AG20443 (cell line): ENCODE measurements at regions not wholly inside any gene's neighbourhood (a gene's known extent, or its start where the extent isn't known, plus 50 kb on each side); places are given as distances from the start of the nearest gene placed in this dataset.

Experiments
- DNase-seq: peaks from one replicate; pipeline ENCODE4 v3.0.0; 2012; ENCODE audit warnings: low spot score, mixed read lengths

DNA sequence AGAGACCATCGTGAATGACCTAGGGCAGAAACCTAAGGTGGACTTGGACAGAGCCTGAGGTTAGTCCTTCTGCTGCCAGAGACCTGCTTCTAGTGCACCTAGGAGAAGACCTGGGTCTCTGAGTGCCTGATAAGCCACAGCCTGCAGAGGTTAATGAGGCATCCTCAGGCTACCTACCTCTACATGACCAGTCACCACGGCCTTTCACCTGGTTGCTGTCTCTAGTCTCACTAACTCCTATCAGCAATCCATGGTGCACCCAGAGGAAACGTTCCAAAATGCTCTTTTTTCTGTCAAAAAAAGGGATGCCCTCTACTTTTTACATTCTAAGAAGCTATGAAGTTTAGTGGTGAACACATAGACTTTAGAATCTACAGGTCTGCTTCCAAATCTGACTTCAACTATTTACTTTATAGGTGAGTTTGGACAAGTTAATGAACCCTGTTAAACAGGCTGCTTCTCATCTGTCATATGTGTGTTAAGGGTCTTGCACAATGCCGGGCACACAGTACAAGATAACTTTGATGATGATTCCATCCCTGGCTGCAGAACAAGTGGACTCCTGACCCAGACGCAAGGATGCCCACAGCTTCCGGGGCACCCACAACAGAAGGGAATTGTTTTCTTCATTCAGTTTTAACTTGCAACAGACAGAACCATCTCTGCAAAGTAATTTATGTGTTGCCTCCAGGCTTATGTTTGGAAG is 469.9 kb upstream of the CDH5 start:
- DNase-seq: no peak

GRCh38 chr16:65895906-65896305 is 470.6 kb upstream of the CDH5 start:
- no peak for DNase-seq

DNA sequence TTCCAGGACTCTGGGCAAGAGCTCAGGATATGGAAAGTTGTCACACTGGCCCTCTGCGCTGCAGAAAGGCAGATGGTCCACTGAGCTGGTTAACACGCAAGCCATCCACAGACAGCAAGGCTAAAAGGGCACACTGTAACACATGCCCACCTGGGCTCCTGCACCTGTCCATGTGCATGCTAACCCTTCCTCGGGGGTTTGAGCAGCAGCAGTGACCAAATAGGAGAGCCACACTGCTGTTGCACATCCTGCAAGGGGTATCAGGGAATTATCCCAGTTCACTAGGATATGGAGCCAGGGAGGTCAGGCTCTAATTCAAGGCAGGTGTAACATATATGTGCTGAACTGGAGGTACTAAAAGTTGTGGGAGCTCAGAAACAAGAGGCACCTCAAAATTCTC is 471.0 kb upstream of the CDH5 start:
- no peak for DNase-seq

GRCh38 chr16:65890203-65890602 is 476.3 kb upstream of the CDH5 start:
- no peak for DNase-seq

- DNase-seq: no peak
These were observed 476.9 kb upstream of the CDH5 start for GRCh38 chr16:65889533-65889966.

DNA sequence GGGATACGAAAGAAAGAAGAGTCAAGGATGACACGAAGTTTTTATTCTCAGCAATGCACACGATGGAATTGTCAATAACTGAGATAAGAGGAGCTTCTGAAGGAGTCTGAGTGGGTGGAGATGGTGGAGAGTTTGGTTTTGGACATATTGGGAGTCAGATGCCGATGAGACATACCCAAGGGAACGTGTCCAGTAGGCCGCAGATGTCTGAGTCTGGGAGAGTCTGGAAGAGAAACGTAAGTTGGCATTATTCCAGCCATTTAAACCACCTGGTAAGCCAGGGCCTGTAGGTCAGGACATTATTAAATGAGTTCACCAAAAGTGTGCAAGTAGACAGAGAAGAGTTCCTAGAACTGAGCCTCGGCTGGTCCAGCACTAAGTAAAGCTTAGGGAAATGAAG is 478.3 kb upstream of the CDH5 start:
- no peak for DNase-seq

DNA sequence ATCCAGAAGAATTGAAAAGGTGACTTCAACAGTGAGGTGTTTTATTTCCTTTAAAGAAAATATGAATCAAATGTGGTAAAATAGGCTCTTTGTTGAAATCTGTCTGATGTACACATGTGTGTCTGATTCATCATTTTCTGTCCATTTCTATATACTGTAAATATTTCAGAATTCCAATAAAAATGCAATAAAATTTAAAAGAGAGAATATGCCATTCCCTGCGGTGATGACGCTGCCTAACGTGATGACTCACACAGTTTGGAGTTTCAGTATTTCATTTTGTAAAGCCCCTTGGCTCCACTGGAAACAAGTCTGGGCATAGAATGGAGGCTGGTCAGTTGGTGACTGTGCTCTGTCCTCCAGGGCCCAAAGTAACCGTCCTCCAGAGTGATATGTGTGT is 482.5 kb upstream of the CDH5 start:
- peak; percentile 31 for DNase-seq

DNA sequence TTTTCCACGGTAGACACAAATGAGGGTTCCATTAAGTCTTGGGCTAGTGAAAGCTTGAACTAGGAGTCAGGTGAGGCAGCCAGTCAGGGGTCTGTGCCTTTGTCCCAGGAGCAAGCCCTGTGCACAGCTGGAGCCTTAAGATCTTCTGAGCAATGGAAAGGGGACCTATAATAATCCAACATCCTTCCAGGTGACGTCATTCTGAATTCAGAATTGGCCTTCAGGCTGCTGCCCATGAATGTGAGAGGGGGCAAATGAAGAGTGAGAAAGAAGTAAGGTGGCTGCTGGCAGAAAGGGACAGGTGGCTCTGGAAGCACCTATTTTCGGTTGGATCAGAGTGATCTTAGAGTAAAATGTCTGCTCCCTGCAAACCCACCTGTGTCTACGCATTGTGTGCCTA is 488.1 kb upstream of the CDH5 start:
- no peak for DNase-seq

GRCh38 chr16:65876624-65877023 is 489.9 kb upstream of the CDH5 start:
- DNase-seq: peak; percentile 29

DNA sequence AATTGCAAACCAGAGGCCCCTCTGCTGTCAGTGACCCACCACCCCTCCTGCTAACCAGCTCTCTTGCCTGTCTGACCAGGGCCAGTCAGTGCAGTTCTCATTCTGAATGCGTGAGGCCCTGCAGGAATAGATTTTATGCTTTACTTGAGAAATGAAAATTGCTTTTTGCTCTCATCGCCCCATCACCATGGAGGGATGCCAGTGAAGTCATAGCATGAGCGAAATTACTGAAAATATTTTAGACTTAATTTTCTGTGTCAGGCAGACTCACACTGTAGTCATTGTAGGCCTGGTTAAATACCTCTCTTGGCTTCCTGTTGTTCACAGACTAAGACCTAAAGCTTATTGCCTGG is 490.5 kb upstream of the CDH5 start:
- peak; percentile 65 for DNase-seq

DNA sequence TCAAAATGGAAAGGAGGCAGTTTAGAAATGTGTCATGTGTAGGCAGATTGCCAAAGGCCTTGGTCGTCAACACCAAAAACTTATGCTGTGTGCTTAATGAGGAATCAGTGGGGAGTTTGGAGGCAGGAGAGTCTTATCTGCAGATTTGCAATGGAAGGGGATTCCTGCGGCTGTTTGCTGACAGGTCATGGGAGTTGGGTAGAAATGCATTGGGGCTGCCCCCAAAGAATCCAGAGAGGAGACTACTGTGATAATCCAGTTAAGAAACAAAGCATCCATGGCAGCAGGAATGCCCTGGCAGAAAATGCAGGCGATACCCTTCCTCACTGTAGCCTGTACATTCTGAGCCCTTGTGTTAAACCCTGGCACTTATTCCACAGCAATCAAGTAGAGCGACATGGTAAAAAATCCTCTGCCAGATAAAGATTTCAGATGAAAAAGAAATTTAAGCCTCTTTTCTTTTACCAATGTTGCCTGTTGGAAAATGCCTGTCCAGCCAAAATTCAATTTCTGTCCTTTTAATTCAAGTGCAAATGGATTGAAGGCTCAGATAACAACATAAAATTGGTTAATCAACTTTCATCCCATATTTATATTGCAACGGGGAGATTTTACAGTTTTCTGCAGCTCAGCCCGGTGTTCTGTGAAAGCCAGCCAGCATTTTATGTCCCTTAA is 491.0 kb upstream of the CDH5 start:
- no peak for DNase-seq

DNA sequence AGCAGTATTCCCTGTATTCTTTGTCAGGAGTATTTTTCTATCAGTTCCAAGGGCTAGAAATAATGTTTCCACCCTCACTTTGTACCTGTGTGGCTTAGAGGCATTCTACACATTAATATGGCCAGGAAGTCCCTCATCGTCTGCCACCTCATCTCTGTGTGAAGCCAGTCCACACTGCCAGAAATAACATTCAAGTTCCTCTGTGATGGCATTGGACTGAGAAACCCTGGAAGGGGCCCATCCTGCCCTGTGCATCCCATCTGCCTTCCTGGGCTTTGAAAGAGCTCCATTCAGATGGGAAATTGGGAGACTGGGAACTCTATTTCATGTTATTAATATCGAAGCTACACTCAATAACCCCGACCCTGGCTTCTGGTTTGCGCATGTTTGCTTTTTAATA is 497.2 kb upstream of the CDH5 start:
- no peak for DNase-seq

DNA sequence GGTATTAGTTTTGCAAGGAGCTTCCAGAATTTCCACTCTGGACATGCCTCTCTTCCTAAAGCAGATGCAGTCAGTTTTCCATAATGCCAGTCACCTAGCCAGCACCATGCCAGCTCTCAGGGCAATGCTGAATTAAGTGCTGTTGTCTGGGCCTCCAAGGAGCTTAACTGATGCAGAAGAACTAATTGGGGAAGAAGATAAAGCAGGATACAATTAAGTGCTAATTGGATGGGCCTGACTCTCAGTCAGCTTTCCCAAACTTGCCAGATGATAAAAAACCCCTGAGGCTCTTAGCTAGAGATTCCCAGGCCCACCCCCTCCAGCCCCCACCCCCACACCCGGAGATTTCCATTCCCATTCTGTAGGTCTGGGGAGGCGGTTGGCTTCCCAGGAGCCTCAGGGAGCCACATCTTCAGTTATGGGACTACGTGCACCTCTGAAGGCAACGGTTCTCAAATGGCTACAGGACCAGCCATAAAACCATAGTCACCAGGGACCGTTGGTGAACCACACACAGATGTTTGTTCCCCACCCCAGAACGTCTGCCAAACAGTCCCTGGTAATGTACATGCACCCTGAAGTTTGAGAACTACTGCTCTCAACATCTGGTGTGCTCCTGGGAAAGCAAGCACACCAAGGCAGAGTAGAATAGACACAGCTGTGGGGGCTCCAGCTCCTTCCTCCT is 499.1 kb upstream of the CDH5 start:
- no peak for DNase-seq

- no peak for DNase-seq
These were observed 503.3 kb upstream of the CDH5 start for GRCh38 chr16:65863236-65863635.

DNA sequence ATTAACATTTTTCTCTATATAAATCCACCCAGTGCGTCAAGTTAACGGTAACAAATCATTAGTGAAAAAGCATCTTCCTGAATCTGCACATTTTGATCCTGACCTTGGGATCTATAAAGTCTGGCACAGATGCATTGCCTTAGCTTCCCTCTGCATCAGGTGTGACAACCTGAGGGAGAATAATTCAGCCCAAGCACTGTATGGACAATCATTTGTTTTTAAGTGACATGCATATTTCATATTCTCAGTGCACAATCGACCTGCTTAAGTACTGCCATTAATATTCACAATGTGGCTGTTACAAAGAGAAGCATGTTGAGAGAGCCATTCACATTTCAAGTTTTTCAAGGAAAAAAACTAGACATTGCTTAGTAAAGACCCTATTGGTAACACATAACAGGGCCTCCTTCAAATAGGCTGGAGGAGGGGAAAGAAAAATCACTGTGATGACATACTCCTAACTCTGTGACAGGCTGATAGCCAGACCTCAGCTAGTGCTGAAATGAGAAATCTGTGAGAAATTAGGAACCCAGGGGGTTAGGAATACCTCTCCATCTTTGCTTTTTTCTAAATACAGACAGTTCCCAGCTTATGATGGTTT is 505.3 kb upstream of the CDH5 start:
- no peak for DNase-seq

DNA sequence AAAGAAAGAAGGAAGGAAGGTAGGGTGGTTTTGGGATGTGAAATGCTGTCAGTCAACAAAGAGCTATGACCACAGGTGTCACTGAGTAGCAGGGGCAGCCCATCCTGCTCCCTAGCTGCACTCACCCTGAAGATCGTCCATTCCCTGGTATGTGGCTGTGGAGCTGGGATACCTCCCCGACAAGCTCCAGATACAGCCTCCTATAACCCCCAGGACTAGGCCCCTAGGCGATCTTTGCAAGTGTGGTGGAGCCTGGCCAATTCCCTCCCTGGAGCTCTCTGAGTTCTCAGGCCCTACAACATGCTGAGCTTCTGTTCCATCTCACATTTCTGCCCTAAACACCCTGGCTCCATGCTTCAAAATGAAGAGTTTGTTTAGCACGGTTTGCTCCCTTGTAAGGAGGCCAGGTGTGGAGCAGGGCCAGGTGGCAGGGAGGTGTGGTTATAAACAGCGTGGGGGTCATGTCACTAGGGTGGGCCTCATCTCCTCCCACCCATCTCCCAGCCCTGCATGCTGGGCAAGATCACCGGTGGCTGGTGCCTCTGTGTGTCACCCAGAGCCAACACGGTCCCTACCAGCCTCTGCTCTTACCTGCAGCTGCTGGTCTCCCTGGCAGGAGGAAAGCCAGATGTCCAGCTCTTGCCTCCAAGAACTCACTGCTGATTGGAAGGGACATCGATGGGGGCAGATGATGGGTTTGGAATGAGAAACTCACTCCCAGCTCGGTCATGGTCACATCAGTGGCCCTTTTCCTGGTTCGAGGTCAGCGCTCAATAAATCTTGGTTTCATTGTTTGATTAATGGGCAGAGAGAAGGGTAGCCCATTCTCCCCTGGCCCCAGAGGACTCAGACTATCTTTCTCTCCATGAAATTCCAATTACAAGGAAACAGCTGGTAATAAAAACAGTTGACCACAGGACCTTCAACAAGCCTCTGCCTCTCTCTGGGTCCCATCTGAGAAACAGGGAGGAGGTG is 511.0 kb upstream of the CDH5 start:
- DNase-seq: no peak

GRCh38 chr16:65846210-65846602 is 520.3 kb upstream of the CDH5 start:
- DNase-seq: peak; percentile 48

GRCh38 chr16:65845466-65846209 is 520.9 kb upstream of the CDH5 start:
- DNase-seq: peak; percentile 55

- no peak for DNase-seq
These were observed 522.5 kb upstream of the CDH5 start for GRCh38 chr16:65843941-65844340.

DNA sequence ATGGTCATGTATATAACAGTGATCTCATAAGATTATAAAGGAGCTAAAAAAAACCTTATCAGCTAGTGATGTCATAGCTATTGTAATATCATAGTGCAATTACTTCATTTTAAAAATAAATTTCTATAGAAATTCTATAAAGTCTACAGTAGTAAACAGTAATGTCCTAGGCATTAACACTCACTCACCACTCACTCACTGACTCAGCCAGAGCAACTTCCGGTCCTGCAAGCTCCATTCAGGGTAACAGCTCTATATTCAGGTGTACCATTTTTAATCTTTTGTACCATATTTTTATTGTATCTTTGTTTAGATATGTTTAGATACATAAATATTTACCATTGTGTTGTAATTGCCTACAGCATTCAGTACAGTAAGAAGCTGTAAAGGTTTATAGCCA is 524.4 kb upstream of the CDH5 start:
- no peak for DNase-seq

- no peak for DNase-seq
These were observed 528.5 kb upstream of the CDH5 start for GRCh38 chr16:65838001-65838400.
